ENCODE measurements at regions not wholly inside any gene's neighbourhood (a gene's known extent, or its start where the extent isn't known, plus 50 kb on each side); places are given as distances from the start of the nearest gene placed in this dataset.

GRCh38 chr20:53741726-53742028 is 148.0 kb upstream of the ZNF217 start:
- DNase-seq (ENCODE audit: extremely low spot score, unreplicated experiment), result no peak
- no peaks in the 10 kb centered on the region for H3K36me3 Mint-ChIP-seq
- H3K27ac Mint-ChIP-seq, result no peak overlapping the region
- no peaks in the 10 kb centered on the region for H3K27me3 Mint-ChIP-seq
- H3K9me3 Mint-ChIP-seq, result no peaks in the 10 kb centered on the region
- peaks cover 46% of the 10 kb centered on the region for H3K4me1 Mint-ChIP-seq (ENCODE audit: unreplicated experiment)
- H3K4me3 Mint-ChIP-seq, result no peak overlapping the region
- TF ChIP-seq CTCF (conservative IDR thresholded peaks at IDR 0.05), result no peak

- Mint-ChIP-seq H3K9me3 (no peaks in the 10 kb centered on the region), H3K27me3 (no peaks in the 10 kb centered on the region), H3K4me1 (ENCODE audit: unreplicated experiment) (peaks cover 59% of the 10 kb centered on the region), H3K4me3 (peak overlapping the region; percentile 79), H3K36me3 (no peaks in the 10 kb centered on the region), H3K27ac (peak overlapping the region; percentile 94)
- no peak for TF ChIP-seq CTCF (conservative IDR thresholded peaks at IDR 0.05)
- no peak for DNase-seq (ENCODE audit: extremely low spot score, unreplicated experiment)
Observed at GRCh38 chr20:53739799-53740785, 146.5 kb upstream of the ZNF217 start.

- no peak for DNase-seq (ENCODE audit: extremely low spot score, unreplicated experiment)
- peaks cover 62% of the 10 kb centered on the region for H3K4me1 Mint-ChIP-seq (ENCODE audit: unreplicated experiment)
- H3K27ac Mint-ChIP-seq, result peak overlapping the region; percentile 94
- H3K36me3 Mint-ChIP-seq, result no peaks in the 10 kb centered on the region
- peak overlapping the region; percentile 79 for H3K4me3 Mint-ChIP-seq
- no peak for TF ChIP-seq CTCF (conservative IDR thresholded peaks at IDR 0.05)
- no peaks in the 10 kb centered on the region for H3K9me3 Mint-ChIP-seq
- no peaks in the 10 kb centered on the region for H3K27me3 Mint-ChIP-seq
Observed at GRCh38 chr20:53738945-53739798, 145.5 kb upstream of the ZNF217 start.

GRCh38 chr20:53738039-53738944 is 144.7 kb upstream of the ZNF217 start:
- Mint-ChIP-seq H3K4me3 (peak overlapping the region; percentile 79), H3K36me3 (no peaks in the 10 kb centered on the region), H3K27me3 (no peaks in the 10 kb centered on the region), H3K4me1 (ENCODE audit: unreplicated experiment) (peaks cover 66% of the 10 kb centered on the region), H3K27ac (peak overlapping the region; percentile 94), H3K9me3 (no peaks in the 10 kb centered on the region)
- TF ChIP-seq CTCF (conservative IDR thresholded peaks at IDR 0.05), result no peak
- peak; percentile 77 for DNase-seq (ENCODE audit: extremely low spot score, unreplicated experiment)

GRCh38 chr20:53737396-53738038 is 143.9 kb upstream of the ZNF217 start:
- Mint-ChIP-seq H3K4me1 (ENCODE audit: unreplicated experiment) (peaks cover 66% of the 10 kb centered on the region), H3K9me3 (peaks cover 5% of the 10 kb centered on the region), H3K36me3 (no peaks in the 10 kb centered on the region), H3K27ac (peak overlapping the region; percentile 94), H3K4me3 (peak overlapping the region; percentile 79), H3K27me3 (no peaks in the 10 kb centered on the region)
- DNase-seq (ENCODE audit: extremely low spot score, unreplicated experiment), result no peak
- no peak for TF ChIP-seq CTCF (conservative IDR thresholded peaks at IDR 0.05)
